ENCODE measurements at regions not wholly inside any gene's neighbourhood (a gene's known extent, or its start where the extent isn't known, plus 50 kb on each side); places are given as distances from the start of the nearest gene placed in this dataset.
"Not testable (repeated sequence)": the region's sequence is repeated elsewhere in the genome, so short reads cannot be mapped to it uniquely, and the experiment has no call there.

DNA sequence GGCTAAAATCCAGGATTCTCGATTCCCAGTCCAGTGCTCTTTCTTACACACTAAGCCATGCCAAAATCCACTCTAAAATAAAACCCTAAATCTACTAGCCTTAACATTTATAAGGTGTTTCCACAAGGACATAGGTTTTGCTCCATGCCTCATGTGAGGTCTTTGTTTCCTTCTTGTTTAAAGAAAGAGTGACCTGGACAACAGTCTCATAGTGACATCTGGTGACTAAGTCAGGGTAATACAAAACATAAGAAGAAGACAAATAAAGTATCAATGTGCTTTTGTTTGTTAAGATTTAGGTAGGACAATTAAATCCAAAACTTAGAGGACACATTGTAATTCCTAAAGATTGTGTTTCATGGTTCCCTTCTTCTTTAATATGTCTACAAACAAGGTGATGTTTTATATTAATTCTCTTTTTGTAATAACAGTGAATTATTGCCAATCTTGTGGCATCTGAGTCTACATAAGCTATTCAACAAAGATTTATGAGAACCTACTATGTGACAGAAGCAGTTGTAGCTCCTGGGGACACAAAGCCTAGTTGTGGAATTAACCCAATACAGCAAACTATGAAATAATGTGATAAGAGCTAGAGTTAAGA is 93.0 kb upstream of the TRIM77 start:
- not testable (repeated sequence) for H3K4me3 ChIP-seq (ENCODE audit: low read length)
- DNase-seq (ENCODE audit: low read depth) = peak; percentile 24
- TF ChIP-seq, protein P1, sequence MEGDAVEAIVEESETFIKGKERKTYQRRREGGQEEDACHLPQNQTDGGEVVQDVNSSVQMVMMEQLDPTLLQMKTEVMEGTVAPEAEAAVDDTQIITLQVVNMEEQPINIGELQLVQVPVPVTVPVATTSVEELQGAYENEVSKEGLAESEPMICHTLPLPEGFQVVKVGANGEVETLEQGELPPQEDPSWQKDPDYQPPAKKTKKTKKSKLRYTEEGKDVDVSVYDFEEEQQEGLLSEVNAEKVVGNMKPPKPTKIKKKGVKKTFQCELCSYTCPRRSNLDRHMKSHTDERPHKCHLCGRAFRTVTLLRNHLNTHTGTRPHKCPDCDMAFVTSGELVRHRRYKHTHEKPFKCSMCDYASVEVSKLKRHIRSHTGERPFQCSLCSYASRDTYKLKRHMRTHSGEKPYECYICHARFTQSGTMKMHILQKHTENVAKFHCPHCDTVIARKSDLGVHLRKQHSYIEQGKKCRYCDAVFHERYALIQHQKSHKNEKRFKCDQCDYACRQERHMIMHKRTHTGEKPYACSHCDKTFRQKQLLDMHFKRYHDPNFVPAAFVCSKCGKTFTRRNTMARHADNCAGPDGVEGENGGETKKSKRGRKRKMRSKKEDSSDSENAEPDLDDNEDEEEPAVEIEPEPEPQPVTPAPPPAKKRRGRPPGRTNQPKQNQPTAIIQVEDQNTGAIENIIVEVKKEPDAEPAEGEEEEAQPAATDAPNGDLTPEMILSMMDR (conservative IDR thresholded peaks at IDR 0.05; ENCODE audit: low read length) = peak; percentile 60

DNA sequence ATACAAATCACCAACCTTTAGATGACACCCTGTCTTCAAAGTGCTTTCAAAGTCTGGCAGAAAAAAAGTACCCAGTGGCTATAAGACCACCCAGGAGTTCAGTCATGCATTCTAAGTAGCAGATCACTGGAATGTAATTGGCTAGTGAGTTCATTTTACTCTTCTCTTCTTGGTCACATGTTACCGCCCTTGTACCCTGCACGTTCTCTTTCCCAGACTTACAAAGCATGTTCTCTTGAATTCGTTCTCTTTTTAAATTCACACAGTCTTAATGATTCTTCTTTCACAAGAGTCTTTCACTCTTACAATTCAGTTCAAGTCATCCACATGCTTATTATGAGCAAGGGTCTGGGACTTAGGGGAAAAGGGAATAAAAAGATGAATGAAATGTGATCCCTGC is 89.4 kb upstream of the TRIM77 start:
- H3K4me3 ChIP-seq (ENCODE audit: low read length); DNase-seq (ENCODE audit: low read depth): not testable (repeated sequence)

DNA sequence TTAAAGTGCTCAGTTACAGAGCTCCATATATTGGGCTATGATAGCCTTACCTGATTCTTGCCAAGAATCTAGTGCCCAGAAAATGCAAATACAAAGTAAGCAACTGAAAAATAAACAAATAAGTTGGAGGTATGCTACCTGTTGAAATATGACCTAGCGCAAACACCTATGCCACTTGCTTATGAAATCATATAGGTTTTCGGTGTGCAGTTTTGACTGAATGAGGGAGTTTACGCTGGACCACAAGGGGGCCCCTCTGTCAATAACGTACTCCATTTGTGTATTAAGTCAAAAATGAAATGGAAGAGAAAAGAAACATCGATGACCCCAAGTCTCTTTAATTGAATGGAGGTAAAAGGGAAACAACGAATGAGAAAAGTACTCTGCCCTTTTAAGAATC is 84.9 kb upstream of the TRIM77 start:
- DNase-seq (ENCODE audit: low read depth) = no peak
- H3K4me3 ChIP-seq (ENCODE audit: low read length) = no peak overlapping the region
- TF ChIP-seq, protein P1 (conservative IDR thresholded peaks at IDR 0.05; ENCODE audit: low read length) = no peak; the same call in 1 of the 2 replicates

- TF ChIP-seq, protein P1 (conservative IDR thresholded peaks at IDR 0.05; ENCODE audit: low read length) = no peak
- H3K4me3 ChIP-seq (ENCODE audit: low read length) = no peak overlapping the region
- DNase-seq (ENCODE audit: low read depth) = no peak
Measured at GRCh38 chr11:89626366-89626765, 83.7 kb upstream of the TRIM77 start.

GRCh38 chr11:89626881-89627280 is 83.2 kb upstream of the TRIM77 start:
- H3K4me3 ChIP-seq (ENCODE audit: low read length); DNase-seq (ENCODE audit: low read depth): not testable (repeated sequence)

DNA sequence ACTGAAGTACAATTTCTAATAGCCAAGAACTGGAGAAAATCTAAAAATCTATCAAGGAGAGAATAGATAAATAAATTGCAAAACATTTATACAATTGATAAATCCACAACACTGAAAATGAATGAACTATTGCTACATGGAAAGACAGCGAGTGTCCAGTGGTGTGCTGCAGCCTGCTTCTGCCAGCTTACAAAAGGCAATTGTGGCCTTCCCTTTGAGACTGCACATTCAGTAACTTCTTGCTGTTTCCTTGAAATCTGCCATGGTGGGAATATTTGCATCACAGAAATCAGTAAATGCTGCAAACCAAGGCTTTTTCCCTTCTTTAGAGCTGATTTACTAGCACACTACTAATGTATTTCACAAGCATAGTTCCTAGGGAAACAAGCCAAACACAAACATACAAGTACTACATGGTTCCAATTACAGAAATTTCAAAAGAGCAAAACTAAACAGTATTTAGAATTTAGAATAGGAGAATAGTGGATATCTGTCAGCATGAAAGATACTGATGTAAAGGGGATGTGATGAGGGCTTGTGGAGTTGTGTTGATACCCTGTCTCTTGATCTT is 76.9 kb upstream of the TRIM77 start:
- TF ChIP-seq, protein P1 (conservative IDR thresholded peaks at IDR 0.05; ENCODE audit: low read length) = no peak
- DNase-seq (ENCODE audit: low read depth) = peak; percentile 10
- no peak overlapping the region for H3K4me3 ChIP-seq (ENCODE audit: low read length)

GRCh38 chr11:89640777-89641176 is 69.3 kb upstream of the TRIM77 start:
- not testable (repeated sequence) for DNase-seq (ENCODE audit: low read depth); H3K4me3 ChIP-seq (ENCODE audit: low read length)

GRCh38 chr11:89648232-89648631 is 61.9 kb upstream of the TRIM77 start:
- H3K4me3 ChIP-seq (ENCODE audit: low read length); DNase-seq (ENCODE audit: low read depth): not testable (repeated sequence)

DNA sequence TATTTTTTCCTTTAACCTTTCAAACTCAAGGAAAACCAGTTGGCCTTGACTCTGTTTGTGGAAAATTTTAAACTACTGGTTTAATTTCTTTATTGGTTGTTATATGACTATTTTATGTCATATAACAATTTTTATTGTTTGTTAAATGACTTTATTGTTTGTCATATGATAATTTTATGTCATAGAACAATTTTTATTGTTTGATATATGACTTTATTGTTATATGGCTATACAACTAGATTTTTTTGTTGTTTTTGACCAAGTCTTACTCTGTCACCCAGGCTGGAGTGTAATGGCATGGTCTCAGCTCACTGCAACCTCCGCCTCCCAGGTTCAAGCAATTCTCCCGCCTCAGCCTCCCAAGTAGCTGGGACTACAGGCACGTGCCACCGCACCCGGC is 61.1 kb upstream of the TRIM77 start:
- not testable (repeated sequence) for H3K4me3 ChIP-seq (ENCODE audit: low read length); DNase-seq (ENCODE audit: low read depth)

- not testable (repeated sequence) for H3K4me3 ChIP-seq (ENCODE audit: low read length); DNase-seq (ENCODE audit: low read depth)
Measured at GRCh38 chr11:89654669-89655068, 55.4 kb upstream of the TRIM77 start.

DNA sequence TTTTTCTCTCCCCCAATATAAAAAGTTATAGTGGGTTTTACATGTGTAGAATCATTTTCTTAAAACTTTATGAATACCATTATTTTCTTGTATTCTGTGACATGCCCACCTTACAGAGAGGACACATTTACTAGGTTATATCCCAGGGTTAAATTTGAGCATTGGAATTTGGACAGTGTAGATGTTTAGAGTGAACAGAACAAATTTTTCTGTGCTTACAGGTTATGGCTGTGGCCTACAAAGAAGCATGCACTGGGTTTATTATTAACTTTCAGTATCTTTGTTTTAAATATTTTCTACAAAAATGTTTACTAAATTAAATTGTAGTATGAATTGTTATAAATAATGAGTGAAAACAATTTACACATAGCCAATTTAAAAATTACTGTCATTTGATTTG is 51.3 kb upstream of the TRIM77 start:
- not testable (repeated sequence) for DNase-seq (ENCODE audit: low read depth); H3K4me3 ChIP-seq (ENCODE audit: low read length)

- not testable (repeated sequence) for DNase-seq (ENCODE audit: low read depth); H3K4me3 ChIP-seq (ENCODE audit: low read length)
Measured at GRCh38 chr11:89659414-89659813, 50.7 kb upstream of the TRIM77 start.
